ENCODE measurements at regions not wholly inside any gene's neighbourhood (a gene's known extent, or its start where the extent isn't known, plus 50 kb on each side); places are given as distances from the start of the nearest gene placed in this dataset.

DNA sequence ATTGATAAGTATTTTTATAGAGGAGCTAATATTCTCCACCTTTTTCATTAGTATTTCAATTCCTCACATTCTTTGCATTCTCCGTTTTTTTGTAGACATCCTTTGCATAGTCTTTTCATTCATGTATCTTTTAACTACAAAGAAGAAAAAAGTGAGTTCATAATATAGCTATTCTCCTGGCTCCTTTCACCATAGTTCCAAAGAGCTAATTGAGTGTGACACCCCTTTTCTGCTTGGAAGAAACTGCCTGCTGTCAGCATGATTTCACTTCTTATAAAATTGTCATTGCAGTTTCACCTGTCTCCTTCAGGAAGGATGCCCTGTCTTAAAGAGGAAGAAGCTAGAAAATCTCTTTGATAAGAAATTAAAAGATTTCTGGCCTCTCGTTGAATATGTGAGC, 991.1 kb downstream of the KCNT2 start:
- DNase-seq: no peak

DNA sequence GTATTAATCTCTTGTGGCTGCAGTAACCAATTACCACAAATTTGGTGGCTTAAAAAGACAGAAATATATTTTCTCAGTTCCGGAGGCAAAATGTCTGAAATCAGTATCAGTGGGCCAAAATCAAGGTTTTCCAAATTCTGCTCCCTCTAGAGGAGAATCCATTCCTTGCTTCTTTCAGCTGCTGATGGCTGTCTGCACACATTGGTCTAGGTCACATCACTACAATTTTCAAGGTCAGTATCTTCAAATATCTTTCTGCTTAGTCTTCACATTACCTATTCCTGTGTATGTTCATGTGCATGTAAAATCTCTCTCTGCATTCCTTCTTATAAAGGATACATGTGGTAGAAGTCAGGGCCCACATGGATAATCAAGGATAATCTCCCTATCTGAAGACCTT, 999.4 kb downstream of the KCNT2 start:
- DNase-seq: no peak

DNA sequence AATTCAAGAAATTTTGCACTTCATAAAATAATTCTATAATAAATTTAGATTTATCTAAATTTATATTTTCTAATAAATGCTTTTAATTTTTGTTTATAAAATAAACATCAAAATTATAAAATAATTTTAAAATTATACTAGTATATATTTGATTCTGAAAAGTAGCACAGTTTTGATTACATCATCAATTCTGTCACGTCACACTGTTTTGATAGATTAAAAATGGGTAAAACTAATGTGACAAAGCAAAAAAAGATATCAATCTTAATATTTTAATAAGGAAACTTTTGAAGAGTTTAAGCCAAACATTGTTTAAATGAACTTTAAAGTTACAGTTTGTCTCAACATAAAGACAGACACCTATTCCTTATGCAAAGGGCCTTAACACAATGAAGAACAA, 1001.8 kb downstream of the KCNT2 start:
- no peak for DNase-seq

- no peak for DNase-seq
Observed at GRCh38 chr1:195604287-195604686, 1004.0 kb downstream of the KCNT2 start.

- DNase-seq: no peak
Observed at GRCh38 chr1:195597891-195598290, 1010.3 kb downstream of the KCNT2 start.

DNA sequence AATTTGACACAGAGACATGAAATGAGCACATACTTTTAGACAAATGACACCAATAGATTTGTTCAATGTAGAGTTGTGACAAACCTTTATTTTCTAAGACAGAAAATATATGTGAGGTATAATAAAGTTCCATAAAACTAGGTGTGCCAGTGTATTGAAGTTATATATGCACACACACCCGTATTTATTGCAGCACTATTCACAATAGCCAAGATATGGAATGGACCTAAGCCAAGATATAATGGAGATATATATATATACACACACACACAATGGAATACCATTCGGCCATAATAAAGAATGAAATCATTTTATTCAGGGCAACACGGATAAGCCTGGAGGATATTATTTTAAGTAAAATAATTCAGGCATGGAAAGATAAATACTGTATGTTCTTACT, 1013.5 kb downstream of the KCNT2 start:
- no peak for DNase-seq

- DNase-seq: no peak
Observed at GRCh38 chr1:195594322-195594721, 1013.9 kb downstream of the KCNT2 start.

DNA sequence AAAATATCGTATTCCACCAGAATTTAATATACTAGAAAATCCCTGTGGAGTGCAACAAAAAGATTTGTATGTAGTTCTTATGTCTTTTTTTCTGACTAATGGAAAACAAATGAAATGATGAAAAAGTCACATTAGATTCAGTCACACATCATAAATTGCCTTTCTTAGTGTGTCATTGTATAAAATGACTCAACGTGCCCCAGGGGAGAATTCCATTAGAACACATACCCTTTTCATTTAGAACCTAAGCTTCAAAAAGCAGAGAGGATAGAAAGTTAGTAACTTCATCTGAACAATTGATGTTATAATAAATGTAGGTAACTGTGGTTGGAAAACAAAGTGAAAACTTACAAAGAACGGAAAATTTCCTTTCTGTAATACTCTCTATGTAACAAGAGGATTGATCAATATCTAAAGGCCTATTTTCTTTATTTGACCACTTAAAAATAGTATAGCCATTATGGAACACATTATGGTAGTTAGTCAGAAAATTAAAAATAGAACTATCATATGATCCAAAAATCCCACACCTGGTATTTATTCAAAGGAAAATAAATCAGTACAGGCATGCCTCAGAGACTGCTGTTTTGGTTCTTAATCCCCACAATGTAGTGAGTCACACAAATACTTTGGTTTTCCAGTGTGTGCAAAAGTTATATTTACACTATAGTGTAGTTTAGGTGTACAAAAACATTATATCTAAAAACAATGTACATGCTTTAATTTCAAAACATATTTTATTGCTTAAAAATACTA, 1016.1 kb downstream of the KCNT2 start:
- DNase-seq: no peak

DNA sequence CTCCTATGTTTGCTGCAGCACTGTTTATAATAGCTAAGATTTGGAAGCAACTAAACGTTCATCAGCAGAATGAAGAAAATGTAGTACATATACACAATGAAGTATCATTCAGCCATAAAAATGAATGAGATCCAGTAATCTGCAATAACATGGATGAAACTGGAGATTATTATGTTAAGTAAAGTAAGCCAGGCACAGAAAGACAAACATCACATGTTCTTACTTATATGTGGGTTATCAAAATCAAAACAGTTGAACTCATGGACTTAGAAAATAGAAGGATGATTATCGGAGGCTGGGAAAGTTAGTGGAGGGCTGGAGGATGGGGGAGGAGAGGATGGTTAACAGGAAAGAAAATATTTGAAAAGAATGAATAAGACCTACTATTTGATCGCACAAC, 1017.6 kb downstream of the KCNT2 start:
- DNase-seq: no peak

DNA sequence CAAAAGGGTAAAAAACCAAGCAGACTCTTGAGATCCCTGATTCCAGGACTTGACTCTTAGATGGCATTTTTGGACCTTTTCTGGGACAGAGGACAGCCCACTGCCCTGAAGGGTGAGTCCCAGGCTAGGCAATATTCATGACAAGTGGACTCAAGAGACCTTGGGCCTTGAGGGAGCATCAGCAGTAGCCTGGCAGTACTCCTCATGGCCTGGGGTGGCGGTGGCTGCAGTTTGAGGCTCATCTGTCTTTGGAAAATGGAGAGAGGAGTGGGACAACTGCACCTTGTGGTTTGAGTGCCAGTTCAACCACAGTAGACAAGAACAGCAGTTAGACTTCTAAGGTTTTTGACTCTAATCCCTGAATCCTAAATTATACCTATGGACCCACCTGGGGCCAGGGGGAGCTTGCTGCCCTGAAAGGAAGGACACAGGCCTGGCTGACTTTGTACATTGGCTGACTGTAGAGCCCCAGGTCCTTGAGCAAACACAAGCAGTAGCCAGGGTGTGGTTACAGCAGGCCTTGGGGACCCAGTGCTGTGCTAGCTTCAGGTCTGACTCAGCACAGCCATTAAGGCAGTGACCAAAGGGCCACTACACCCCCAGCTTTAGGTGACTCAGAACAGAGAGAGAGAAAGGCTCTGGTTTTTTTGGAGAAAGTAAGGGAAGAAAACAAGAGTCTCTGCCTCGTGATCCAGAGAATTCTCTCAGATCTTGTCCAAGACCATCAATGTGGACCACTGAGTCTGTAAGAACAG, 1023.2 kb downstream of the KCNT2 start:
- DNase-seq: no peak

GRCh38 chr1:195580988-195581387, 1027.3 kb downstream of the KCNT2 start:
- no peak for DNase-seq

DNA sequence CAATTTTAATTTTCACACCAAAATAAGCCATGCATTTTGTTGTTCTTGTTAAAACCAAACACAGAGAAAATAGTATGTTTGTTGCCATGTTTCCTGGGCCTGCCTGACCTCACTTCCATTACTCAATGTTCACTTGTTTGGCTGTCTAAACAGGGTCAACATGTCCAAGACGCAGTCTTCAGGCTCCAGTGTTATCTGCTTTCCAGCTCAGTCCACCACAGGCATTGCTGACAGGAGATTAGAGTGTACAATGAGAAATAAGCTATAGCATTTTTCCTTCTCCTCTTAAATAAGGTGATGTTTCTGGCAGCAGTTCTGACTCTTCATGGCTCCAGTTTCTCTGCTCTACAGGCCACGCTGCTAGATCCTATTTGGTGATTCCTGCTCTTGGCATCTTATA, 1030.5 kb downstream of the KCNT2 start:
- DNase-seq: no peak

GRCh38 chr1:195576641-195577040, 1031.6 kb downstream of the KCNT2 start:
- DNase-seq: no peak

DNA sequence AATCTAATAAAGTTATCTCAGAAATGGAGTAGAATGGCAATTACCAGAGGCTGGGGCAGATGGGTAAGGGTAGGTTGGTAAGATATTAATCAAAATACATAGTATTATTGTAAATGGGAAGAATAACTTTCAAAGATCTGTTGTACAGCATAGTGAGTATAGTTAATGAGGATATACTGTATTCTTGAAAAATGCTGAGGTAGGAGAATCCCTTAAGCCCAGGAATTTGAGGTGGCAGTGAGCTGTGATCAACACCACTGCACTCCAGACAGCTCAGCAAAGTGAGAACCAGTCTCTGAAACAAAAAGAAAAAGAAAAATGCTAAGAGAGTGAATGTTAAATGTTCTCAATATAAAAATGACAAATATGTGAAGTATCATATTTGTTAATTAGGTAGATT, 1033.7 kb downstream of the KCNT2 start:
- DNase-seq: no peak

DNA sequence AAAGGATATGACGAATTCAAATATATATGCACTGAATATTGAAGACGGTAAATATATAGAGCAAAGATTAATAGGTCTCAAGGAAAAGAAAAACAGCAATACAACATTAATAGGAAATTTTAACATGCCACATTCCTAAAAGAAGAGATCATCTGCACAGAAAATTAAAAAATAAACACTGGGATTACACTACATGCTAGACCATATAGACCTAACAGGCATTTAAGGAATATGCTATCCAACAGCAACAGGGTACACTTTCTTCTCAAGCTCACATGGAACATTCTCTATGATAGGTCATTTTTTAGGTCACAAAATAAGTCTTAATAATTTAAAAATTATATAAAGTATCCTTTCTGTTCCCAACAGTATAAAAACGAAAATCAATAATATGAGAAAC, 1038.3 kb downstream of the KCNT2 start:
- no peak for DNase-seq

DNA sequence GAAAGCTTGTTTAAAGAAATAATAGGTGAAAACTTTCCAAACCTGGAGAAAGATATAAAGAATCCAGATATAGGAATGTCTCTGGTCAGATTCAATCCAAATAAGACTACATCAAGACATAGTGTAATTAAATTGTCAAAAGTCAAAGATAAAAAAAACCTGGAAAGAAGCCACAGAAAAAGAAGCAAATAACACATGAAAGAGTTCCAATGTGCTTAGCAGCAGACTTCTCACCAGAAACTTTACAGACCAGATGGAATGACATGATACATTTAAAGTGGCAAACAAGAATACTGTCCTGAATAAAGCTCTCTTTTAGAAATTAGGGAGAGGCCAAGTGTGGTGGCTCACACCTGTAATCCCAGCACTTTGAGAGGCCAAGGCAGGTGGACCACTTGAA, 1039.9 kb downstream of the KCNT2 start:
- DNase-seq: no peak

GRCh38 chr1:195562074-195562473, 1046.2 kb downstream of the KCNT2 start:
- DNase-seq: no peak

DNA sequence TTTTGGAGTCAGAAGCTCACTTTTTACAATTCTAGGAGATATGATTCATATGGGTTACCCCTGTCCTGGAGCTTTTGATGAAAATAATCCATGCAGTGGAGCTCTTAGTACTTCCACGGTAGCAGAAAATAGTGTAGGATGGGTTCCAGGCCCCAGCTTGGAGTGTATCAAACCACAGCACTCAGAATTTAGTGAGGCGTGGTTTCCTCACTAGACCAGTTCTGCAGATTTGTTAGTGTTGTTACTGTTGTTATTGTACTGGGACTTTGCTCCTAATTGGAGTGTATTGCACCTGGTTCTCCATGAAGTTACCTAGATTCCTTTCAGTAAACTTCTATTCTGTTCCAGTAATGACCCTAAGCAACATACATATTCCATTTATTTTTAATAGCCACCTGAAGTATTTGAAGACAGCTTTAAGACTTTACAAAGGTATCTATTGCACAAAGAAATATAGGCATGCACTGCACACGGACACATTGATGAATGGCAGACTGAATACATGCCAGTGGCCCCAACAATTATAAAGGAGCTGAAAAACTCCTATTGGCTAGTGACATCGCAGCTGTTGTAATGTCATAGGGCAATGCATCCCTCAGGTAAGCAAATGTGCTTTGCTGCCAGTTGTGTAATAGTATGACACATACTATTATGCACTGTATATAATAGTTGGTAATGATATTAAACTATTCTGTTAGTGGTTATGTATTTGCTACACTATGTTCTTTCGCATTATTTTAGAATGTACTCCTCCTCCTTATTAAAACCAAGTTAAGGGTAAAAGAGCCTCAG, 1058.0 kb downstream of the KCNT2 start:
- DNase-seq: no peak

DNA sequence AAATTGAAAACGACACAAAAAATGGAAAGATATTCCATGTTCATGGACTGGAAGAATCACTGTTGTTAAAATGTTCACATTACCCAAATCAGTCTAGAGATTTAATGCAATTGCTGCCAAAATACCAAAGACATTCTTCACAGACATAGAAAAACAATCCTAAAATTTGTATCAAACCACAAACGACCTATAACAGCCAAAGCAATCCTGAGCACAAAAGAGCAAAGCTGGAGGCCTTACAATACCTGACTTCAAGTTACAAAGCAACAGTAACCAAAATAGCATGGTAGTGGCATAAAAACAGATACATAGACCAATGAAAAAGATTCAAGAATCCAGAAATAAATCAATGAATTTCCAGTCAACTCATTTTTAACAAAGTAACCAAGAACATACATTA, 1077.3 kb downstream of the KCNT2 start:
- DNase-seq: no peak

DNA sequence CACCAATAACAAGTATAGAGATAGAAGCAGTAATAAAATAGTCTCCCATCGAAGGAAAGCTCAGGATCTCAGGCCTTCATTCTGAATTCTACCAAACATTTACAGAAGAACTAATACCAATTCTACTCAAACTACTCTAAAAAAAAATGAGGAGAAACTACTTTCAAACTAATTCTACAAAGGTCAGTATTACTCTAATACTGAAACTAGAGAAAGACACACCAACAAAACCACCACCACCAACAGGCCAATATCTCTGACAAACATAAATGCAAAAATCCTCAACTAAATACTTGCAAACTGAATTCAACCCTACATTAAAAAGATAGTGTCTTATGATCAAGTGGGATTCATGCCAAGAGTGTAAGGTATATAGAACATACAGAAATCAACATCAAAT, 1078.4 kb downstream of the KCNT2 start:
- DNase-seq: no peak

DNA sequence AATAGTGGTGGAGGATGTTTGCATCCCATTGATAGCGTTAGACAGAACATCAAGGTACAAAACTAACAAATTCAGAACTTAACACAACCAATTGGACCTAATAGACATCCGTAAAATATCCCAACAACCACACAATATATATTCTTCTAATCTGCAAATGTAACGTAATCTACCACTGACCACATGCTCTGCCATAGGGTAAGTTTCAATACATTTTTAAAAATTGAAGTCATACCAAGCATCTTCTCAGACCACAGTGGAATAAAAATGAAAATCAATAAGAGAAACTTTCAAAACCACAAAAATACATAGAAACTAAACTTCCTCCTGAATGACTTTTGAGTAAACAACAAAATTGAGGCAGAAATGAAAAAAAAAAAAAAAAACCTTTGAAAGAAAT, 1087.5 kb downstream of the KCNT2 start:
- DNase-seq: no peak

- DNase-seq: no peak
Observed at GRCh38 chr1:195516036-195516435, 1092.2 kb downstream of the KCNT2 start.

DNA sequence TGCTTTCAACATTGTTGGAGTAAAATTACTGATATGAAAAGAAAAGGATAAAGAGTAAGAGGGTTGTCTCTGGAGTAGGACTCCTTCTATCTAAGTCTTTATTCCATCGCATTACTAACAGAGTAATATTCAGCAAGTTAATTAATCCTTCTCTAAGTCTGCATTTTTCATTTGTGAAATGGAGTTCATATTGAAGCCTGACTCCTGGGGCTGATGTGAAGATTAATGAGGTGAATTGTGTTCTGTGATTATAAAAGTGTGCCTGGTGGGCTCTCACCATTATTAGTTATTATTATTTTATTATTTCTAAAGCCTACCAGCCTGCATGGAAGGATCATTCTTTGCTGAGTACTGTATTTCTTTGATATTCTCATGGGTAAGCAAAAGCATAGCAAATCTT, 1096.7 kb downstream of the KCNT2 start:
- no peak for DNase-seq

DNA sequence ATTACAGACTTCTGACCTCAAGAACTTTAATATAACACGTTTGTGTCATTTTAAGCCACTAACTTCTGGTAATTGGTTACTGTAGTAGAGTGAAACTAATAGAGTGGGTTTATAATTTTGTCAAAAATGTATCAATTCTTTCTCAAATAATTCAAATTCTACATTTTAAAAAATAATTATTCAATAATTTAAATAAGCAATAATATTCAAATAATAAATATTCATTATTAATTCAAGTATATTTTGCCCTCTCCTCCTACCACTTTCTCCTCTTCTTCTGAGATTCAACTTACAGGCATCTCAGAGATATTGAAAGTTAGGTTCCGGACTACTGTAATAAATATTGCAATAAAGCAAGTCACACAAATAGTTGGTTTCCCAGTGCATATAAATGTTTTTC, 1107.1 kb downstream of the KCNT2 start:
- DNase-seq: no peak

All from activated T-cell treated with anti-CD3 and anti-CD28 coated beads for 4 hours (primary cell).